Heart right ventricle (tissue), 16 donors: ENCODE measurements at regions not wholly inside any gene's neighbourhood (a gene's known extent, or its start where the extent isn't known, plus 50 kb on each side); places are given as distances from the start of the nearest gene placed in this dataset.

Experiments
- ATAC-seq, 8 donors: fragments of 200-7000 bp; cut with Tn5 transposase; one replicate each; pipeline ENCODE4 v1.9.1; 2020; ENCODE audit warnings: mild to moderate bottlenecking in 8 of 8, moderate library complexity in 8 of 8, moderate number of reproducible peaks in 1 of 8
- DNase-seq, 2 donors: peaks; one replicate each; pipeline ENCODE4 v3.0.0-alpha.2; 2020
- H3K27ac ChIP-seq, 10 donors: fragments of 200-600 bp; sonication (generic) in 2 of 10; one replicate each; pipeline versions ENCODE4 v1.5.0 to v1.8.0; 2020 to 2022; ENCODE audit warnings: mild to moderate bottlenecking in 3 of 10
- H3K27me3 ChIP-seq, 7 donors: fragments of 200-600 bp; one replicate each; pipeline ENCODE4 v1.8.0; 2021 to 2022; ENCODE audit warnings: mild to moderate bottlenecking in 2 of 7
- H3K36me3 ChIP-seq, 9 donors: fragments of 200-600 bp; sonication (generic) in 1 of 9; one replicate each; pipeline versions ENCODE4 v1.5.0 to v1.8.0; 2020 to 2022; ENCODE audit warnings: mild to moderate bottlenecking in 2 of 9
- H3K4me1 ChIP-seq, 9 donors: fragments of 200-600 bp; sonication (generic) in 1 of 9; one replicate each; pipeline versions ENCODE4 v1.5.0 to v1.8.0; 2020 to 2022; ENCODE audit warnings: mild to moderate bottlenecking in 4 of 9
- H3K4me3 ChIP-seq, 10 donors: fragments of 200-600 bp; sonication (generic) in 2 of 10; one replicate each; pipeline versions ENCODE4 v1.5.0 to v1.8.0; 2020 to 2022; ENCODE audit warnings: mild to moderate bottlenecking in 7 of 10, moderate library complexity in 2 of 10
- H3K9me3 ChIP-seq, 11 donors: fragments of 200-600 bp in 10 of 11; sonication (generic) in 2 of 11; one replicate each; pipeline versions ENCODE4 v1.5.0 to v1.8.0; 2013 to 2022; ENCODE audit warnings: mild to moderate bottlenecking in 2 of 11, control low read depth in 1 of 11, moderate library complexity in 1 of 11
- CTCF ChIP-seq, 9 donors: fragments of 200-600 bp; sonication (generic) in 2 of 9; IDR thresholded peaks; one replicate each; pipeline versions ENCODE4 v1.5.0 to v1.8.0; 2021 to 2022; ENCODE audit warnings: antibody characterized with exemption in 9 of 9, mild to moderate bottlenecking in 5 of 9, moderate library complexity in 1 of 9
- WGBS, 2 donors: extraction: QIAGEN DNeasy Blood & Tissue Kit; methylation state at CpG; one replicate each; pipeline ENCODE4 v1.1.7; 2013; ENCODE audit warnings: inconsistent platforms in 1 of 2; 5-methylcytosine and 5-hydroxymethylcytosine counted together
- intact Hi-C, 10 donors: fragments of 100-400 bp; cut with DNase I; formaldehyde crosslinking; loops; one replicate each; pipeline versions ENCODE4 v1.11.1 to v1.14.2; 2022
- donor health status: Arrhythmogenic right ventricular cardiomyopathy.
- donor health status: ischemic (EF 13 %, LVEDD 7.1; RV severe dilation, severe dysfunction).
- donor health status: healthy with polysubstance abuse.
- donor health status: DM: no; HTN: yes; CAD: no.
- donor health status: DM: no; HTN: no; CAD: no.
- donor health status: ischemic (EF 25% LVEDD 6.9; RV normal size, moderate dysfunction).
- donor health status: ischemic (EF 25% LVEDD 5.7; RV mildly dilated, moderate dysfunction).
- donor health status: healthy.
- donor health status: DM: yes; HTN: yes; CAD: no.
- donor health status: Ischemic cardiomyopathy.
- donor health status: ischemic (EF 35%, LVEDD 5.7; RV mildly dilated, moderate dysfunction).
- donor health status: nonischemic (EF 11% LVEDD 7.7; RV severe dilation, severe dysfunction).
- donor health status: DM: yes; HTN: yes; CAD: no.
- donor health status: PGD.
- donor health status: ischemic (EF 29% LVEDD 5.4; RV normal size, mild dysfunction).
- donor health status: nonischemic (EF 23%, LVEDD 6.1; RV moderate dilation, normal function).

- no peak for TF ChIP-seq CTCF (IDR thresholded peaks at IDR 0.05)
- no peak for ATAC-seq
- no peak for DNase-seq
- H3K4me3 ChIP-seq: no peak overlapping the region
- H3K27ac ChIP-seq: no peak overlapping the region
- no peaks in the 10 kb centered on the region for H3K4me1 ChIP-seq
- no peaks in the 10 kb centered on the region for H3K27me3 ChIP-seq
- WGBS, 2 donors: 62 to 78% methylated on average over 4 of the region's 4 CpGs
- H3K9me3 ChIP-seq: peaks cover 0 to 20% (median 6%) of the 10 kb centered on the region in 11 donors
- intact Hi-C loops: no loop called here
- no peaks in the 10 kb centered on the region for H3K36me3 ChIP-seq
Observed at GRCh38 chr10:107855301-107856046, 691.0 kb upstream of the SORCS1 start.

- no peak for DNase-seq
- intact Hi-C loops: no loop called here
- H3K27me3 ChIP-seq: no peaks in the 10 kb centered on the region
- WGBS, 2 donors: 64 to 77% methylated on average over 8 of the region's 8 CpGs
- ATAC-seq: no peak
- H3K27ac ChIP-seq: no peak overlapping the region
- no peak for TF ChIP-seq CTCF (IDR thresholded peaks at IDR 0.05)
- no peak overlapping the region for H3K4me3 ChIP-seq
- no peaks in the 10 kb centered on the region for H3K36me3 ChIP-seq
- H3K9me3 ChIP-seq: peaks cover 0 to 21% (median 6%) of the 10 kb centered on the region in 11 donors
- no peaks in the 10 kb centered on the region for H3K4me1 ChIP-seq
Observed at GRCh38 chr10:107848726-107849360, 684.3 kb upstream of the SORCS1 start.

DNA sequence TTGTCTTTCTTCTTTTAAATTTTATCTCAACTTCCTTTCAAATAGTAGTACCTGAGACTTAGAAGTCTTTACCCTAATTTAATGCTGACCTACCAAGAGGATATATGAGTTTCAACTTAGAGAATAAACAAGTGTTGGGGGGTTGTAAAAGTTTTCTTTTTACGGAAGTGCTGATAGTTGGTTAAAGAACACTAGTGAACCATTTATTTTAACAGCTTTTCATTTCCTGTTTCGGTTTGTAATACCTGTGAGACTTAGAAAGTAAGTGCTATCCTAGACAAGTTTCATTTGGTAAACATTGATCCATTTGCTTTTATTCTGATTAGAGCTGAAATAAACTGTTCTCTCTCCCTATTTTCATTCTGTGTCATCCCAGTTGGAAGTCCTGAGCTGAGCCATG lies 683.1 kb upstream of the SORCS1 start:
- intact Hi-C loops: no loop called here
- H3K36me3 ChIP-seq: no peaks in the 10 kb centered on the region
- H3K27me3 ChIP-seq: no peaks in the 10 kb centered on the region
- DNase-seq: no peak
- no peak overlapping the region for H3K4me3 ChIP-seq
- no peak overlapping the region for H3K27ac ChIP-seq
- H3K4me1 ChIP-seq: no peaks in the 10 kb centered on the region
- 69 to 83% methylated on average over 2 of the region's 2 CpGs for WGBS, 2 donors
- peaks cover 0 to 21% (median 6%) of the 10 kb centered on the region in 11 donors for H3K9me3 ChIP-seq
- no peak for ATAC-seq
- no peak for TF ChIP-seq CTCF (IDR thresholded peaks at IDR 0.05)

GRCh38 chr10:107834706-107835105 lies 670.2 kb upstream of the SORCS1 start:
- 63 to 69% methylated on average over 1 of the region's 1 CpG for WGBS, 2 donors
- Histone ChIP-seq H3K4me3 (no peak overlapping the region), H3K36me3 (no peaks in the 10 kb centered on the region), H3K27ac (no peak overlapping the region), H3K9me3 (peaks cover 0 to 4% (median 0%) of the 10 kb centered on the region in 11 donors), H3K27me3 (no peaks in the 10 kb centered on the region), H3K4me1 (no peaks in the 10 kb centered on the region)
- ATAC-seq (no peak), DNase-seq (no peak)
- TF ChIP-seq CTCF (IDR thresholded peaks at IDR 0.05): no peak
- intact Hi-C loops: no loop called here
